ENCODE measurements at regions not wholly inside any gene's neighbourhood (a gene's known extent, or its start where the extent isn't known, plus 50 kb on each side); places are given as distances from the start of the nearest gene placed in this dataset.
"Not testable (repeated sequence)": the region's sequence is repeated elsewhere in the genome, so short reads cannot be mapped to it uniquely, and the experiment has no call there.

- TF ChIP-seq ZNF692 (tag by site-specific recombination; IDR thresholded peaks at IDR 0.05) (no peak), ZNF16 (tag by site-specific recombination; IDR thresholded peaks at IDR 0.05; ENCODE audit: low read depth) (no peak), ZNF221 (tag by site-specific recombination; IDR thresholded peaks at IDR 0.05; ENCODE audit: borderline replicate concordance) (no peak), ZNF19 (tag by site-specific recombination; IDR thresholded peaks at IDR 0.05; ENCODE audit: low read depth) (no peak), YY1 (tag by site-specific recombination; IDR thresholded peaks at IDR 0.05) (no peak), ZNF561 (tag by site-specific recombination; IDR thresholded peaks at IDR 0.05; ENCODE audit: borderline replicate concordance) (no peak), ZBTB48 (tag by site-specific recombination; IDR thresholded peaks at IDR 0.05) (no peak), ZNF121 (tag by site-specific recombination; IDR thresholded peaks at IDR 0.05) (no peak), ZNF311 (tag by site-specific recombination; IDR thresholded peaks at IDR 0.05; ENCODE audit: borderline replicate concordance) (no peak)
These were observed 187.4 kb downstream of the OR4M2 start (continued) for GRCh38 chr15:22267761-22268160.

GRCh38 chr15:22268201-22268600, 187.9 kb downstream of the OR4M2 start:
- CTCF ChIA-PET; H3K27ac ChIP-seq (ENCODE audit: extremely low read depth, low read depth, low read length); H3K36me3 ChIP-seq (ENCODE audit: control insufficient read depth in 2 of 2, insufficient read depth in 1 of 2, low read length in 2 of 2); H3K9me3 ChIP-seq (ENCODE audit: control insufficient read depth, insufficient read depth, low read depth, low read length); H3K4me3 ChIP-seq (ENCODE audit: low read depth, low read length); H3K4me1 ChIP-seq (ENCODE audit: control insufficient read depth, insufficient read depth, low read length); POLR2A ChIA-PET: not testable (repeated sequence)

DNA sequence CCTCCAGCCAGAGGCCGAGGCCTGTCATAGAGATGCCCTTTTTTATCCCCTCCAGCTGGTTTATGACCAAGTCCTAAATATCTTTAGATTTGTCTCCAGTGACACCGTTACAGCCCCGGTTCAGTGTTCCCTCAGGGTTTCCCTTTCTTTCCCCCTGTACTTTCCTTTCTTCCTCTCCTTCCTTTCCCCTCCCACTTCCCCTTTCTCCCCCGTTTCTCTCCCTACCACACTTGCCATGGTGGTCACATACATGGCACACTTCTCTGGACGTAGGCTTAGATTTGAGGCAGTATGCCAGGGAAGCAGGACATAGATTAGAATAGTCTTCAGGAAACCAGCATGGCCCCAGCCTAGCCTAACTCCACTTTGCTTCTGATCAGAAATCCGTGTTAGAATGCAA, 188.3 kb downstream of the OR4M2 start:
- TF ChIP-seq PRDM1 (tag by site-specific recombination; IDR thresholded peaks at IDR 0.05) = 0 out of 2 replicates have a peak, but pooled peaks have one; percentile 13
- H3K9me3 ChIP-seq (ENCODE audit: control insufficient read depth, insufficient read depth, low read depth, low read length); H3K4me3 ChIP-seq (ENCODE audit: low read depth, low read length); H3K4me1 ChIP-seq (ENCODE audit: control insufficient read depth, insufficient read depth, low read length); POLR2A ChIA-PET; CTCF ChIA-PET; H3K27ac ChIP-seq (ENCODE audit: extremely low read depth, low read depth, low read length); H3K36me3 ChIP-seq (ENCODE audit: control insufficient read depth in 2 of 2, insufficient read depth in 1 of 2, low read length in 2 of 2): not testable (repeated sequence)

DNA sequence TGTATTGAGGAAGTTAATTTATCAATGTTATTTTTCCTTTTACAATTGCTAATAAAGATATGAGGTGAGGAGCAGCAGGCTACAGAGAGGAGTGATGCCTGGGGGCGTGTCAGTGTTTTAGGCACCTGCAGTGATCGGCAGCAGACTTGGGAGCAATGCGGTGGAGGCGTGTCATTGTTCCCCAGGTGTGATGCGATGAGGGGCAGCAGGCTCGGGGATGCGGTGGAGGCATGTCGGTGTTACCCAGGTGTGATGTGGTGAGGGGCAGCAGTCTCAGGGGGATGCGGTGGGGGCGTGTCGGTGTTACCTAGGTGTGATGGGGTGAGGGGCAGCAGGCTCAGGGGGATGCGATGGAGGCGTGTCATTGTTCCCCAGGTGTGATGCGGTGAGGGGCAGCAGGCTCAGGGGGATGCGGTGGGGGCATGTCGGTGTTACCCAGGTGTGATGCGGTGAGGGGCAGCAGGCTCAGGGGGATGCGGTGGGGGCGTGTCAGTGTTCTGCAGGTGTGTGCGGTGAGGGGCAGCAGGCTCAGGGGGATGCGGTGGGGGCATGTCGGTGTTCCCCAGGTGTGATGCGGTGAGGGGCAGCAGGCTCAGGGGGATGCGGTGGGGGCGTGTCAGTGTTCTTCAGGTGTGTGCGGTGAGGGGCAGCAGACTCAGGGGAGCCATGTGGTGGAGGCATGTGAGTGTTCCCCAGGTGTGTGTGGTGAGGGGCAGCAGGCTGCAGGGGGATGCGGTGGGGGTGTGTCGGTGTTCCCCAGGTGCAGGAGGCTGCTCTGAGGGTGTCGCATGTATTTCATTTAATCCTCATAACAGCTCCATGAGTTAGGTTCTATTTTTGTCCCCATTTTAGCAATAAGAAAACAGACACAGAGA, 186.2 kb upstream of the GOLGA6L22 start:
- H3K4me3 ChIP-seq (ENCODE audit: low read depth, low read length); H3K4me1 ChIP-seq (ENCODE audit: control insufficient read depth, insufficient read depth, low read length); H3K27ac ChIP-seq (ENCODE audit: extremely low read depth, low read depth, low read length); POLR2A ChIA-PET; H3K9me3 ChIP-seq (ENCODE audit: control insufficient read depth, insufficient read depth, low read depth, low read length); H3K36me3 ChIP-seq (ENCODE audit: control insufficient read depth in 2 of 2, insufficient read depth in 1 of 2, low read length in 2 of 2); CTCF ChIA-PET: not testable (repeated sequence)

DNA sequence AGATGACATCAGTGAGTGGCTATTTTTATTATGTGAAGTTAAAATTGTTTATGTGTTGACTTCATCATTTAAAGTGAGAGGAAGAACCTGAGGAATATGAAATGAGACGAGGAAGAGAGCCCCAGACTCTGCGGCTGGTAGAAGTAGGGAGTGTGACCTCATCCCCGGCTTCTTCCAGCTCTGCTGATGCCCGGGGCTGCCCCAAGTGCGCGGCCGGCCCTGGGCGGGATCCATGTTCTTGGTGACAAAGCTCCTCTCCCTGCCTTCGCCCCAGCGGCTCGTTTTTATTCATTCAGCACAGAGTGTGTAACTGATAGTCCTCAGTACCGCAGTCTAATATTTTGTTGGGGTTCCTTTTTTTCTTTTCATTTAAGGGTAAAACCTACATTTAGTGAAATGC, 185.5 kb upstream of the GOLGA6L22 start:
- H3K4me3 ChIP-seq (ENCODE audit: low read depth, low read length); H3K36me3 ChIP-seq (ENCODE audit: control insufficient read depth in 2 of 2, insufficient read depth in 1 of 2, low read length in 2 of 2); H3K27ac ChIP-seq (ENCODE audit: extremely low read depth, low read depth, low read length); H3K4me1 ChIP-seq (ENCODE audit: control insufficient read depth, insufficient read depth, low read length); POLR2A ChIA-PET; H3K9me3 ChIP-seq (ENCODE audit: control insufficient read depth, insufficient read depth, low read depth, low read length); CTCF ChIA-PET: not testable (repeated sequence)
- TF ChIP-seq, protein P1, sequence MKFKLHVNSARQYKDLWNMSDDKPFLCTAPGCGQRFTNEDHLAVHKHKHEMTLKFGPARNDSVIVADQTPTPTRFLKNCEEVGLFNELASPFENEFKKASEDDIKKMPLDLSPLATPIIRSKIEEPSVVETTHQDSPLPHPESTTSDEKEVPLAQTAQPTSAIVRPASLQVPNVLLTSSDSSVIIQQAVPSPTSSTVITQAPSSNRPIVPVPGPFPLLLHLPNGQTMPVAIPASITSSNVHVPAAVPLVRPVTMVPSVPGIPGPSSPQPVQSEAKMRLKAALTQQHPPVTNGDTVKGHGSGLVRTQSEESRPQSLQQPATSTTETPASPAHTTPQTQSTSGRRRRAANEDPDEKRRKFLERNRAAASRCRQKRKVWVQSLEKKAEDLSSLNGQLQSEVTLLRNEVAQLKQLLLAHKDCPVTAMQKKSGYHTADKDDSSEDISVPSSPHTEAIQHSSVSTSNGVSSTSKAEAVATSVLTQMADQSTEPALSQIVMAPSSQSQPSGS (tag by site-specific recombination; IDR thresholded peaks at IDR 0.05; ENCODE audit: low read depth) = peak; percentile 9; the same call in 1 of the 2 replicates

DNA sequence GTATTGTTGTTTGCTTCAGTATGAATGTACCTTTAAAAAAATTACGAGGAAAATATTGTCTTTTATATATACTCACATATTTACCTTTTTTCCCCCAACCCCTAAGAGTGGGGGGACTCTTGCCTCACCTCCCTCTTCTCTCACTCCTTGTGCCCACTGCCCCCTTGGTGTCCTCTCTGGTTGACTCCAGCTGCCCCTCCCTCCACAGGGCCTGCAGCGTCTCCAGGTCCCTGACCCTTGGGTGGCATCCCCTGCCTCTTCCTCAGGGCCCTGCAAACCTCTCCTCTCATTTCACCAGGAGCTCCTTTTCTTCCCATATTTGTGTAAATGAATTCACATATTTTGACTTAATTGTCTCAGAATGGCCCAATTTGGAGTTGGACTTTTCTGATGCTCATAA, 184.3 kb upstream of the GOLGA6L22 start:
- H3K9me3 ChIP-seq (ENCODE audit: control insufficient read depth, insufficient read depth, low read depth, low read length); H3K36me3 ChIP-seq (ENCODE audit: control insufficient read depth in 2 of 2, insufficient read depth in 1 of 2, low read length in 2 of 2); POLR2A ChIA-PET; H3K4me3 ChIP-seq (ENCODE audit: low read depth, low read length); H3K4me1 ChIP-seq (ENCODE audit: control insufficient read depth, insufficient read depth, low read length); H3K27ac ChIP-seq (ENCODE audit: extremely low read depth, low read depth, low read length); CTCF ChIA-PET: not testable (repeated sequence)

- H3K9me3 ChIP-seq (ENCODE audit: control insufficient read depth, insufficient read depth, low read depth, low read length); H3K36me3 ChIP-seq (ENCODE audit: control insufficient read depth in 2 of 2, insufficient read depth in 1 of 2, low read length in 2 of 2); H3K27ac ChIP-seq (ENCODE audit: extremely low read depth, low read depth, low read length); CTCF ChIA-PET; H3K4me3 ChIP-seq (ENCODE audit: low read depth, low read length); POLR2A ChIA-PET; H3K4me1 ChIP-seq (ENCODE audit: control insufficient read depth, insufficient read depth, low read length): not testable (repeated sequence)
These were observed 177.9 kb upstream of the GOLGA6L22 start for GRCh38 chr15:22280770-22281169.

DNA sequence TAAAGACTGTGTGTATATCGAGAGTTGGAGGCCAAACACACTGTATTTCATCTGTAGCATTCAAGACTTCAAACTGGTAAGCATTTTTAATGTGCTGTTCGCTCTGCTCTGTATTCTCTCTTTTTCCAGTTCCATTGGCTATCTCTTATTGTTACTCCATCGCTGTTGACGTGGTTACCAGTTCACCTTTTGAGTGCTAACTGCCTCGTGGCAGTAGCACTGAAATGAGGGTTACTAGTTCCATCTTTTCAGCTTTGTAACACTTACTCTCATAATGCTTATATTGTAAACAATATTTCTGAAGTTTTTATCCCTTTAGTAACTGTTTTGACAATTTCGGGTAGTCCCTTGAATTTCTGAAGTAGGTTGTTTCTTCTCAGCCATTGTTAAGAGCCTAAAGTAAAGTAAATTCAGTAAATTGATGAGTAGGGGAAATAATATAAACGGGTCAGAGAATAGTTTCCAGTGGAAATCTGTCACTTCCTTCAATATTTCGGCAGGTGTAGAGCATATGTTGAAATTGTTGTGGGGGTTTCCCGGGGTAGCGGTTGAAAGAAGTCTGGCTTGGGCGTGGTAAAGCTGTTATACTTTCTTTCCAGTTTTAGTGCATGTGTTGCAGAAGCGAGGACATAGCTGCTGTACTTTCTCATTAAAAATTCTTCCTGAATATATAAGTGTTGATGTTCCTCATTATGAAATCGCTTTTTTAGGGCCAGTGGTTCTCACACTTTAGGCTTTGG, 175.7 kb upstream of the GOLGA6L22 start:
- H3K9me3 ChIP-seq (ENCODE audit: control insufficient read depth, insufficient read depth, low read depth, low read length); H3K4me3 ChIP-seq (ENCODE audit: low read depth, low read length); H3K27ac ChIP-seq (ENCODE audit: extremely low read depth, low read depth, low read length); POLR2A ChIA-PET; CTCF ChIA-PET; H3K36me3 ChIP-seq (ENCODE audit: control insufficient read depth in 2 of 2, insufficient read depth in 1 of 2, low read length in 2 of 2); H3K4me1 ChIP-seq (ENCODE audit: control insufficient read depth, insufficient read depth, low read length): not testable (repeated sequence)
